ENCODE measurements at regions not wholly inside any gene's neighbourhood (a gene's known extent, or its start where the extent isn't known, plus 50 kb on each side); places are given as distances from the start of the nearest gene placed in this dataset.

DNA sequence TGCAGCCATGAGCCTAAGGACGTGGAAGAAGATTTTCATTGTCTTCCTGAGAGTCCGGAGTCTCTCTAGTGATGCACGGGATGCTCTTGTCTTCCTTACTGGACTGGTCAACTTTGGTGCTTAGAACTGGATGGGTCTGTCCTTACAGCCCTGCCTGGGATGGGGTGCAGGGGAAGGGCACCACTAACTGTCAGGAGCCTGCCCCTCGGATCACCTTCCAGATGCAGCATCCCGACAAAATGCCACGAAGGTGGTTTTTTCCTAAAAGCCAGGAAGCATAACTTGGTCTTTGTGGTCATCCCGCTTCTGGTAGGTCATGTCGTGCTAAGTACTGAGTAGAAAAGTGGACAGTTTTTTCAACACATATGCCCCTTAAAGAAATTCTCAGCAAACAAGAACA lies 207.4 kb upstream of the TWIST2 start:
- intact Hi-C loops (cut with DNase I): no loop called here
- H3K36me3 ChIP-seq (ENCODE audit: control insufficient read depth in 1 of 2, insufficient read depth in 2 of 2, low read length in 1 of 2): no peaks in the 10 kb centered on the region
- no peak overlapping the region for H3K27ac ChIP-seq (ENCODE audit: low read depth in 1 of 2, low read length in 2 of 2)
- H3K27me3 ChIP-seq (ENCODE audit: control insufficient read depth in 1 of 2, insufficient read depth in 2 of 2, low read length in 1 of 2): peaks cover 0 to 2% of the 10 kb centered on the region in 2 donors
- DNase-seq (no peak), ATAC-seq (ENCODE audit: low FRiP score) (no peak)
- no peaks in the 10 kb centered on the region for H3K4me1 ChIP-seq (ENCODE audit: control insufficient read depth in 1 of 2, insufficient read depth in 2 of 2, low read length in 2 of 2)
- WGBS, 2 donors: 57 to 71% methylated on average over 8 of the region's 8 CpGs
- H3K9me3 ChIP-seq (ENCODE audit: control insufficient read depth, low read length): peaks cover 1% of the 10 kb centered on the region
- H3K4me3 ChIP-seq (ENCODE audit: low read length in 2 of 2): no peak overlapping the region

DNA sequence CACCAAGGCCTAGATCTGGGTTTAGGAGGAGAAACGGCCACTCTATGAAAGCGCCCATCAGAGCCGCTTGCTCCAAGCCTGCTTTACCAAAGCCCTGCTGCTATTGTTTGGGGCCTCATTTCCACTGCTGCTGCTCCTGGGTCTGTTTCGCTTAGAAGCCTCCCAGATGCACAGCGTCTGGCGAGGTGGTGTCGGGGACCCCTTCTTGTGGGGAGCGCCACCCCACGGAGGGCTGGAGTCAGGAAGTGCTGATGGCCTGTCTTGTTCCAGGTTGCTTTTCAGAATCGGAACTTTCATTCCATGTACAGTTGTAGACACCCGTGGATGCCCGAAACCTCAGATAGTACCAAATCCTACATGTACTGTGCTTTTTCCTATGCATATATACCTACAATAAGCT lies 204.9 kb upstream of the TWIST2 start:
- ATAC-seq (ENCODE audit: low FRiP score): no peak
- no peaks in the 10 kb centered on the region for H3K9me3 ChIP-seq (ENCODE audit: control insufficient read depth, low read length)
- peaks cover 0 to 4% of the 10 kb centered on the region in 2 donors for H3K4me1 ChIP-seq (ENCODE audit: control insufficient read depth in 1 of 2, insufficient read depth in 2 of 2, low read length in 2 of 2)
- H3K27me3 ChIP-seq (ENCODE audit: control insufficient read depth in 1 of 2, insufficient read depth in 2 of 2, low read length in 1 of 2): no peaks in the 10 kb centered on the region
- no peak for DNase-seq
- no peaks in the 10 kb centered on the region for H3K36me3 ChIP-seq (ENCODE audit: control insufficient read depth in 1 of 2, insufficient read depth in 2 of 2, low read length in 1 of 2)
- intact Hi-C loops (cut with DNase I): no loop called here
- no peak overlapping the region for H3K4me3 ChIP-seq (ENCODE audit: low read length in 2 of 2)
- H3K27ac ChIP-seq (ENCODE audit: low read depth in 1 of 2, low read length in 2 of 2): no peak overlapping the region
- 88 to 93% methylated on average over 12 of the region's 12 CpGs for WGBS, 2 donors

DNA sequence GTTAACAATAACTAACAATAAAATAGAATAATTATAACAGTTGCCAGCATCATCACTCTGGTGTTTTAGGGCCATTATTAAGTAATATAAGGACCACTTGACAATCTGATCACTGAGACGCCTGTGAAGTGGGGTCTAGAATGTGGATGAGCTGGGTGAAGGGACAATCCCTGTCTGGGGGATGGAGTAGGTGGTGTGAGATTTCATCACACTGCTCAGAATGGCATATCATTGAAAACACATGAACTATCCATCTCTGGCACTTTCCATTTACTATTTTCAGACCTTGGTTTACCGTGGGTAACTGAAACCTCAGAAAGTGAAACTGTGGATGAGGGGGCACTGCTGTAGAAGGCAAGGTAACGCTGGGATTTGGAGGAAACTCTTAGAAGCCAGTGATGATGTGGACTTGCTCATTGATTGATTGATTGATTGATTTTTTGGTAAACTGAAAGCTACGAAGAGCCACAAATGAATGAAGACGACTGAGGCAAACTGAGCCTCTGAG lies 204.4 kb upstream of the TWIST2 start:
- Histone ChIP-seq H3K36me3 (ENCODE audit: control insufficient read depth in 1 of 2, insufficient read depth in 2 of 2, low read length in 1 of 2) (no peaks in the 10 kb centered on the region), H3K27me3 (ENCODE audit: control insufficient read depth in 1 of 2, insufficient read depth in 2 of 2, low read length in 1 of 2) (no peaks in the 10 kb centered on the region), H3K27ac (ENCODE audit: low read depth in 1 of 2, low read length in 2 of 2) (no peak overlapping the region), H3K4me3 (ENCODE audit: low read length in 2 of 2) (no peak overlapping the region), H3K4me1 (ENCODE audit: control insufficient read depth in 1 of 2, insufficient read depth in 2 of 2, low read length in 2 of 2) (peaks cover 0 to 4% of the 10 kb centered on the region in 2 donors), H3K9me3 (ENCODE audit: control insufficient read depth, low read length) (no peaks in the 10 kb centered on the region)
- intact Hi-C loops (cut with DNase I): no loop called here
- WGBS, 2 donors: 90 to 95% methylated on average over 5 of the region's 5 CpGs
- ATAC-seq (ENCODE audit: low FRiP score) (no peak), DNase-seq (no peak)

DNA sequence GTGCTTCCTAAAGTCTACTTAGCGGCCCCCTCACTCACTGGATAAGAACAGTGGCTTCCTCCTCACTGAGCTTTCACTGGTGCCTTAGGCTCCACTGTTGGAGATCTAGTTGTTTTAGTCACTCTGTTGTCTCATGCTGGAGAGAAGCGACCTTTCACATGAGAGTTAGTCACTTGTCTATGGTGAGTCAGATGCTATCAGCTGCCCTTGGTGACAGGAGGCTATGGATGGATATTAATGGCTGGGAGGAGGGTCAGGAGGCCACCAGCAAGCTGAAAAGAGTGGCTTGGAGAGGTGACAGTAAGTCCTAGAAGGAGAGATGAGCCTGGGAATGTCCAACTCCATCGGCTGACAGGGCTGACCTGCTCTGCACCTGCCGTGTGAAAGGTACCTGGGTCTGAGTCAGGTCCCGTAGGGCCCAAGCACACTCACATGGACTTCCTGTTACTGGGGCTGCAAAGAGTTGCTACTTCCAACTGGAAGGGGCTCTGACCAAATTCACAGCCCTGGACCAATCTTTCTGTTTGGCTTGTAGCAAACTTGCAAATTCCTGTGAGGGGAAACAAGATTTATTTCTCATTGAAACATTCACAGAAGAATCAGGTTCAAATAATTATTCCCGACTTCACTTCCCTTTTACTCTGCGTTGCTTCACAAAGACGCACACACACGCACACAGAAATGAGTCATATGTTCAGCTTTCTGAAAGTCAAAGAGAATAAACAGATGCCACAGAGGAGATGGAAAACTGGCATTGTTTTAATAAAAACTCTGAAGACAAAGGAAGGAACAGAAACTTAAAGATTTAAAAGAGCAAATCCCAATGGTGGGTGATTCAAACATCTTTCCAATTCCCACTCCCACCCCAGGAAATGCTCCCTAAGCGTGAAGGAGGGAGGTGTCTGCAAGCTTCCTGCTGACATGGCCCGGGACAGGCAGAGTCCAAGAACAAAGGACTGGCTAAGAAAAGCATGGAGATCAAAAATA lies 203.5 kb upstream of the TWIST2 start:
- no peak for DNase-seq
- no peak overlapping the region for H3K27ac ChIP-seq (ENCODE audit: low read depth in 1 of 2, low read length in 2 of 2)
- H3K27me3 ChIP-seq (ENCODE audit: control insufficient read depth in 1 of 2, insufficient read depth in 2 of 2, low read length in 1 of 2): no peaks in the 10 kb centered on the region
- H3K36me3 ChIP-seq (ENCODE audit: control insufficient read depth in 1 of 2, insufficient read depth in 2 of 2, low read length in 1 of 2): no peaks in the 10 kb centered on the region
- 45 to 46% methylated on average over 11 of the region's 11 CpGs for WGBS, 2 donors
- intact Hi-C loops (cut with DNase I): no loop called here
- no peaks in the 10 kb centered on the region for H3K9me3 ChIP-seq (ENCODE audit: control insufficient read depth, low read length)
- peaks cover 0 to 4% of the 10 kb centered on the region in 2 donors for H3K4me1 ChIP-seq (ENCODE audit: control insufficient read depth in 1 of 2, insufficient read depth in 2 of 2, low read length in 2 of 2)
- ATAC-seq (ENCODE audit: low FRiP score): peak; percentile 36
- no peak overlapping the region for H3K4me3 ChIP-seq (ENCODE audit: low read length in 2 of 2)

DNA sequence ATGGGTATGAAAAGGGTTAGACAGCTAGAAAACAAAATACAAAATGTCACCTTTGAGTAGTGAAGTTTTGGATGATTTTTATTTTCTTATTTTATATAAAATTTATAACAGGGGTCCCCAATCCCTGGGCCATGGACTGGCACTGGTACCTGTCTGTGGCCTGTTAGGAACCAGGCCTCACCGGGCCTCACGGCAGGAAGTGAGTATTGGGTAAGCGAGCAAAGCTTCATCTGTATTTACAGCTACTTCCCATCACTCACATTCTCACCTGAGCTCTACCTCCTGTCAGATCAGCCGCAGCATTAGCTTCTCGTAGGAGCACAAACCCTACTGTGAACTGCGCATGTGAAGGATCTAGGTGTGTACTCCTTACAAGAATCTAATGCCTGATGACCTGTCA lies 202.8 kb upstream of the TWIST2 start:
- 93 to 96% methylated on average over 6 of the region's 6 CpGs for WGBS, 2 donors
- Histone ChIP-seq H3K36me3 (ENCODE audit: control insufficient read depth in 1 of 2, insufficient read depth in 2 of 2, low read length in 1 of 2) (no peaks in the 10 kb centered on the region), H3K9me3 (ENCODE audit: control insufficient read depth, low read length) (no peaks in the 10 kb centered on the region), H3K4me3 (ENCODE audit: low read length in 2 of 2) (no peak overlapping the region), H3K4me1 (ENCODE audit: control insufficient read depth in 1 of 2, insufficient read depth in 2 of 2, low read length in 2 of 2) (peaks cover 0 to 4% of the 10 kb centered on the region in 2 donors), H3K27me3 (ENCODE audit: control insufficient read depth in 1 of 2, insufficient read depth in 2 of 2, low read length in 1 of 2) (no peaks in the 10 kb centered on the region), H3K27ac (ENCODE audit: low read depth in 1 of 2, low read length in 2 of 2) (no peak overlapping the region)
- ATAC-seq (ENCODE audit: low FRiP score) (no peak), DNase-seq (no peak)
- intact Hi-C loops (cut with DNase I): no loop called here

DNA sequence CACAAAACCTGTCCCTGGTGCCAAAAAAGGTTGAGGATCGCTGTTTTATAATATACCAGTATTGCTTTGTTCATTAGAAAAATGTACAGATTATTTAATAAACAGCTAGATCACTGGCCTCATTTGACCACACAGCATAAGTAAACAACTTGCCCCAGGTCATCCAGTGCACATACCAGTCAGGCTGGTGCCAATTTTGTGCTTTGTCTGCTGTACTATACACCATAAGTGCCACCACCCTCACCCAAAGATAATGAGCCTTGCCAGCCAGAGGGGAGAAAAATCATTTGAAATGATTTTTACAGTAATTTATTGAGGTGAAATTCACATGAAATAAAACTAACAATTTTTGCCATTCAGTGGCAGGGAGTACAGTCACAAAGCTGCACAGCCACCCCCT lies 202.2 kb upstream of the TWIST2 start:
- H3K27me3 ChIP-seq (ENCODE audit: control insufficient read depth in 1 of 2, insufficient read depth in 2 of 2, low read length in 1 of 2): no peaks in the 10 kb centered on the region
- 96 to 97% methylated on average over 1 of the region's 1 CpG for WGBS, 2 donors
- intact Hi-C loops (cut with DNase I): no loop called here
- no peak overlapping the region for H3K4me3 ChIP-seq (ENCODE audit: low read length in 2 of 2)
- no peak for DNase-seq
- no peaks in the 10 kb centered on the region for H3K9me3 ChIP-seq (ENCODE audit: control insufficient read depth, low read length)
- peaks cover 0 to 4% of the 10 kb centered on the region in 2 donors for H3K4me1 ChIP-seq (ENCODE audit: control insufficient read depth in 1 of 2, insufficient read depth in 2 of 2, low read length in 2 of 2)
- no peak for ATAC-seq (ENCODE audit: low FRiP score)
- H3K27ac ChIP-seq (ENCODE audit: low read depth in 1 of 2, low read length in 2 of 2): no peak overlapping the region
- no peaks in the 10 kb centered on the region for H3K36me3 ChIP-seq (ENCODE audit: control insufficient read depth in 1 of 2, insufficient read depth in 2 of 2, low read length in 1 of 2)

DNA sequence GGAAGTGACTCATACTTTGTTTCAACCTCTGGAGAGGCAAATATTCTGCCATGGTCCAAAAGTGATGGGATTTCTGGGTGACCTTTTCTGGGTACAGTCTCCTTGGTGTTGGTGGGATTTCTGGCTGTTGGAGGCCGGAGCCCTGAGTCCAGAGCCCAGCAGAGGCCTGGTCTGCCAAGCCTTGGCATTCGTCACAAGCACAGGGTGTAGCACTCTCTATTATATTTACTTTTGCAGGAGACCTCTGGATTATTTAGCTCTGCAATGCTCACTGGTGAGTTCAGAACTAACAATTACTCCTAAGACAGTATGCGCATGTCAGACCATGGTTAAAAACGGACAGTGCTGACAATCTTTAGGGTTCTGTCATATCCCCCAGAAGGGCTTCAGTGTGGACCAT lies 201.6 kb upstream of the TWIST2 start:
- no peak for DNase-seq
- H3K4me3 ChIP-seq (ENCODE audit: low read length in 2 of 2): no peak overlapping the region
- no peaks in the 10 kb centered on the region for H3K9me3 ChIP-seq (ENCODE audit: control insufficient read depth, low read length)
- intact Hi-C loops (cut with DNase I): no loop called here
- WGBS, 2 donors: 22 to 31% methylated on average over 4 of the region's 4 CpGs
- H3K36me3 ChIP-seq (ENCODE audit: control insufficient read depth in 1 of 2, insufficient read depth in 2 of 2, low read length in 1 of 2): no peaks in the 10 kb centered on the region
- no peaks in the 10 kb centered on the region for H3K27me3 ChIP-seq (ENCODE audit: control insufficient read depth in 1 of 2, insufficient read depth in 2 of 2, low read length in 1 of 2)
- no peak for ATAC-seq (ENCODE audit: low FRiP score)
- H3K27ac ChIP-seq (ENCODE audit: low read depth in 1 of 2, low read length in 2 of 2): peak overlapping the region in 1 of 2 donors; percentile 19
- H3K4me1 ChIP-seq (ENCODE audit: control insufficient read depth in 1 of 2, insufficient read depth in 2 of 2, low read length in 2 of 2): peaks cover 0 to 4% of the 10 kb centered on the region in 2 donors

DNA sequence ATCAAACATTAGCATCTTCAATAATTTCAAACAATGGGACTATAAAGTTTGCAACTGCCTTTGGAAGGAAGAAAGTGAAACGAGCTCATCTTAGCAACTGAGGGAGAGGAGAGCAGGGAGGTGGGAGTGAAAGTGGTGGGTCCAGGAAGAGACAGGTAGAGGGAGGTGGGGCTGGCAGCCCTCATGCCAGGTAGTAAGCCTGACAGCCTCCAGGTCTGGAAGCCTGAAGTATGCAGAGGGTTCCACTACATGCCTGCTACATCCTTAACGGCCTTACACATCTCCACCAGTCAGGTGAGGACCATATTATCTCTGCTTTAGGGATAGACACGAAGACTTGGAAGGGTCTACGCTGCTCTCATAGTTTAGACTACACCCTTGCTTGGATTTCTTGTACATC lies 201.1 kb upstream of the TWIST2 start:
- Histone ChIP-seq H3K4me3 (ENCODE audit: low read length in 2 of 2) (no peak overlapping the region), H3K27me3 (ENCODE audit: control insufficient read depth in 1 of 2, insufficient read depth in 2 of 2, low read length in 1 of 2) (no peaks in the 10 kb centered on the region), H3K27ac (ENCODE audit: low read depth in 1 of 2, low read length in 2 of 2) (peak overlapping the region in 1 of 2 donors; percentile 19), H3K36me3 (ENCODE audit: control insufficient read depth in 1 of 2, insufficient read depth in 2 of 2, low read length in 1 of 2) (no peaks in the 10 kb centered on the region), H3K9me3 (ENCODE audit: control insufficient read depth, low read length) (no peaks in the 10 kb centered on the region), H3K4me1 (ENCODE audit: control insufficient read depth in 1 of 2, insufficient read depth in 2 of 2, low read length in 2 of 2) (peaks cover 0 to 4% of the 10 kb centered on the region in 2 donors)
- DNase-seq: no peak
- intact Hi-C loops (cut with DNase I): no loop called here
- no peak for ATAC-seq (ENCODE audit: low FRiP score)
- WGBS, 2 donors: 92 to 93% methylated on average over 4 of the region's 4 CpGs

DNA sequence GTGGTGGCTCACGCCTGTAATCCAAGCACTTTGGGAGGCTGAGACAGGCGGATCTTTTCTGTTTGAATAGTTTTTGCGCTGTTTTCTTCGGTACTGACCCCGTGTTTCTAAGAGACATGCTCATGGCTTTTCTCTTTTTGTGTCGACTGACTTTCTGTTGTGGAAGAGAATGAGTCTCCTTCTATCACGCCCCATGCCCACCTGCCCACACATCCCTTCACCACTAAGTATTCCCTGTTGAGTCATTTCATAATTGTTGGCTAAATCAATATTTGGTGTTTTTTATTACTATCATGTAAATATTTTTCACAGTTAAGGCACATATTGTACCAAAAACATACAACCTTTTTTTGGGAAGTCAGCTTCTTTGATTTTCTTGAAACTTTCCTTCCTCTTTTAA lies 198.8 kb upstream of the TWIST2 start:
- 95 to 98% methylated on average over 7 of the region's 7 CpGs for WGBS, 2 donors
- Histone ChIP-seq H3K36me3 (ENCODE audit: control insufficient read depth in 1 of 2, insufficient read depth in 2 of 2, low read length in 1 of 2) (no peaks in the 10 kb centered on the region), H3K4me3 (ENCODE audit: low read length in 2 of 2) (no peak overlapping the region), H3K9me3 (ENCODE audit: control insufficient read depth, low read length) (no peaks in the 10 kb centered on the region), H3K4me1 (ENCODE audit: control insufficient read depth in 1 of 2, insufficient read depth in 2 of 2, low read length in 2 of 2) (peaks cover 0 to 4% of the 10 kb centered on the region in 2 donors), H3K27ac (ENCODE audit: low read depth in 1 of 2, low read length in 2 of 2) (no peak overlapping the region), H3K27me3 (ENCODE audit: control insufficient read depth in 1 of 2, insufficient read depth in 2 of 2, low read length in 1 of 2) (no peaks in the 10 kb centered on the region)
- intact Hi-C loops (cut with DNase I): no loop called here
- DNase-seq: no peak
- no peak for ATAC-seq (ENCODE audit: low FRiP score)

Data from aorta (tissue), 5 donors.